NCI-H2227 treated with DMSO at 0.1 percent for 48 hours (cell line): ENCODE measurements at regions not wholly inside any gene's neighbourhood (a gene's known extent, or its start where the extent isn't known, plus 50 kb on each side); places are given as distances from the start of the nearest gene placed in this dataset.

Source experiments
- DNase-seq: peaks from one replicate; lab custom pipeline; 2025; lab: John Stamatoyannopoulos, UW

GRCh38 chr10:123409426-123409825 lies 255.2 kb downstream of the BUB3 start:
- no peak for DNase-seq

GRCh38 chr10:123409884-123410283 lies 255.7 kb downstream of the BUB3 start:
- no peak for DNase-seq

- no peak for DNase-seq
These were observed 252.8 kb upstream of the GPR26 start for GRCh38 chr10:123413353-123413752.

- no peak for DNase-seq
These were observed 250.6 kb upstream of the GPR26 start for GRCh38 chr10:123415523-123415922.

- no peak for DNase-seq
These were observed 248.7 kb upstream of the GPR26 start for GRCh38 chr10:123417414-123417813.

GRCh38 chr10:123421461-123421860 lies 244.7 kb upstream of the GPR26 start:
- no peak for DNase-seq

- no peak for DNase-seq
These were observed 243.9 kb upstream of the GPR26 start for GRCh38 chr10:123422261-123422660.

GRCh38 chr10:123424537-123424936 lies 241.6 kb upstream of the GPR26 start:
- DNase-seq: no peak

GRCh38 chr10:123425680-123426079 lies 240.5 kb upstream of the GPR26 start:
- DNase-seq: no peak

- no peak for DNase-seq
These were observed 238.9 kb upstream of the GPR26 start for GRCh38 chr10:123427165-123427786.

- no peak for DNase-seq
These were observed 237.8 kb upstream of the GPR26 start for GRCh38 chr10:123428391-123428790.

- DNase-seq: no peak
These were observed 236.4 kb upstream of the GPR26 start for GRCh38 chr10:123429706-123430221.

GRCh38 chr10:123433539-123433938 lies 232.6 kb upstream of the GPR26 start:
- DNase-seq: no peak

- DNase-seq: no peak
These were observed 231.6 kb upstream of the GPR26 start for GRCh38 chr10:123434435-123435039.

GRCh38 chr10:123442901-123443300 lies 223.3 kb upstream of the GPR26 start:
- no peak for DNase-seq

- no peak for DNase-seq
These were observed 222.2 kb upstream of the GPR26 start for GRCh38 chr10:123443924-123444323.

- DNase-seq: no peak
These were observed 220.8 kb upstream of the GPR26 start for GRCh38 chr10:123445261-123445775.

- no peak for DNase-seq
These were observed 219.6 kb upstream of the GPR26 start for GRCh38 chr10:123446449-123447156.

- no peak for DNase-seq
These were observed 216.8 kb upstream of the GPR26 start for GRCh38 chr10:123449234-123449962.

- DNase-seq: no peak
These were observed 215.1 kb upstream of the GPR26 start for GRCh38 chr10:123450956-123451605.

GRCh38 chr10:123451618-123452245 lies 214.4 kb upstream of the GPR26 start:
- DNase-seq: no peak
